ENCODE measurements at regions not wholly inside any gene's neighbourhood (a gene's known extent, or its start where the extent isn't known, plus 50 kb on each side); places are given as distances from the start of the nearest gene placed in this dataset.

DNA sequence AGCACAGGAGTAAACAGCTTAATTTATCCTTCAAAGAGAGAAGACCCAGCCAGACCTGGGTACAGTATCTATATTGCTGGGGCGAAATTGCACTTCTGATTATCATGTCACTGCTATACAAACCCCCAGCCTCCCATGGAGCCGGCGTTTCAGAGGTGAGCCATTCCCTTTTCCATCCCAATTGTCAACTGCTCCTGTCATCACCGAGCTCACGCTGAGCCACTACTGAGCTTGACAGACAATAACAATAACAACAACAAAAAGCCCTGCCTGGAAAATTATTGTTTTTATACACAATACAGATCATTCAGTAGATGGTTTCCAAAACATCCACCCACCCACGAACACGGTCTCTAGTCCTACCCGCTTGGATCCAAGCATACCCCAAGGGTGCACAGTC lies 129.0 kb upstream of the JARID2 start:
- no peak for TF ChIP-seq GATA2 (IDR thresholded peaks at IDR 0.05; ENCODE audit: low read depth, low read length)
- no peak for TF ChIP-seq GATA3 (IDR thresholded peaks at IDR 0.05; ENCODE audit: low read depth, low read length)
